ENCODE measurements at regions not wholly inside any gene's neighbourhood (a gene's known extent, or its start where the extent isn't known, plus 50 kb on each side); places are given as distances from the start of the nearest gene placed in this dataset.

DNA sequence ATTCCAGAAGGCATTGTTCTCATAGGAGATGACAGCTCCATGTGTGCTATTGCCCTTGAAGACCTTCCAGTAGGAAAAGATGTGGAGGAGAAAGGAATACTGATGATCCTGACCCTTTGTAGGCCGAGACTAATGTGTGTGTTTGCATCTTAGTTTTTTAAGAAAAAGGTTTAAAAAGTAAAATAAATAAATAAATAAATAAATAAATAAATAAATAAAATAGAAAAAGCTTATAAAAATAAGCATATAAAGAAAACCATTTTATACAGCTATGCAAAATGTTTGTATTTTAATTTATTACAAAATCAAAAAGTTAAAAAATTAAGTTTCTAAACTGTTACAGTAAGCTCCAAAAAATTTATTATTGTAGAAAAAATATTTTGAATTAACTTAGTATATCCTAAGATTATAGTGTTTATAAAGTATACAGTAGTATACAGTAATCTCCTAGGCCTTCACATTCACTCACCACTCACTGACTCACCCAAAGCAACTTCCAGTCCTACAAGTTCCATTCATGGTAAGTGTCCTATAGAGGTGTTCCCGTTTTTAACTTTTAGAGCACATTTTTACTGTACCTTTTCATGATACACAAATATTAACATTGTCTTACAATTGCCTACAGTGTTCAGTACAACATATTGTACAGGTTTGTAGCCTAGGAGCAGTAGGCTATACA lies 435.2 kb upstream of the SEMA3A start:
- no peaks in the 10 kb centered on the region for H3K79me2 ChIP-seq
- no peak overlapping the region for H3K9ac ChIP-seq
- H3K27ac ChIP-seq: no peak overlapping the region
- no peaks in the 10 kb centered on the region for H3K4me1 ChIP-seq
- H3K4me2 ChIP-seq (ENCODE audit: low read length): no peak overlapping the region
- no peaks in the 10 kb centered on the region for H3K27me3 ChIP-seq (ENCODE audit: control insufficient read depth, insufficient read depth, low read length)
- H3K9me3 ChIP-seq (ENCODE audit: control insufficient read depth, low read length): no peaks in the 10 kb centered on the region
- H2AFZ ChIP-seq: no peak overlapping the region
- TF ChIP-seq, protein P1, sequence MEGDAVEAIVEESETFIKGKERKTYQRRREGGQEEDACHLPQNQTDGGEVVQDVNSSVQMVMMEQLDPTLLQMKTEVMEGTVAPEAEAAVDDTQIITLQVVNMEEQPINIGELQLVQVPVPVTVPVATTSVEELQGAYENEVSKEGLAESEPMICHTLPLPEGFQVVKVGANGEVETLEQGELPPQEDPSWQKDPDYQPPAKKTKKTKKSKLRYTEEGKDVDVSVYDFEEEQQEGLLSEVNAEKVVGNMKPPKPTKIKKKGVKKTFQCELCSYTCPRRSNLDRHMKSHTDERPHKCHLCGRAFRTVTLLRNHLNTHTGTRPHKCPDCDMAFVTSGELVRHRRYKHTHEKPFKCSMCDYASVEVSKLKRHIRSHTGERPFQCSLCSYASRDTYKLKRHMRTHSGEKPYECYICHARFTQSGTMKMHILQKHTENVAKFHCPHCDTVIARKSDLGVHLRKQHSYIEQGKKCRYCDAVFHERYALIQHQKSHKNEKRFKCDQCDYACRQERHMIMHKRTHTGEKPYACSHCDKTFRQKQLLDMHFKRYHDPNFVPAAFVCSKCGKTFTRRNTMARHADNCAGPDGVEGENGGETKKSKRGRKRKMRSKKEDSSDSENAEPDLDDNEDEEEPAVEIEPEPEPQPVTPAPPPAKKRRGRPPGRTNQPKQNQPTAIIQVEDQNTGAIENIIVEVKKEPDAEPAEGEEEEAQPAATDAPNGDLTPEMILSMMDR (IDR thresholded peaks at IDR 0.05): no peak
- H3K36me3 ChIP-seq (ENCODE audit: control insufficient read depth, insufficient read depth, low read length): no peaks in the 10 kb centered on the region
- no peak overlapping the region for H3K4me3 ChIP-seq (ENCODE audit: low read depth, low read length)

DNA sequence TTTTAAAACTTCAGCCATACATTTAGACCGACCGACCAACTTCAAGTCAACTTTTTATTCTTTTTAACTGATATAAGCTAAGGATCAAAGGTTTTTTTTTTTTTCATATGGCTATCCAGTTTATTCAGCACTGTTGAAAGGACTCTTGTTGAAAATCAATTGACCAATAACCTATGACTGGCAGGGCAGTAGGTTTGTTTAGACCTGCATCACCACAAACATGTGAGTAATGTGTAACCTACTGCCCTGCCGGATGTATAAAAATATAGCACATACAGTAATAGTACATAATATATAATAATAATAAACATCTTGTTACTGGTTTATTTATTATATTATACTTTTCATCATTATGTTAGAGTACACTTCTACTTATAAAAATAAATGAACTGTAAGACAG lies 434.6 kb upstream of the SEMA3A start:
- Histone ChIP-seq H3K4me1 (no peaks in the 10 kb centered on the region), H3K27ac (no peak overlapping the region), H3K4me3 (ENCODE audit: low read depth, low read length) (no peak overlapping the region), H3K27me3 (ENCODE audit: control insufficient read depth, insufficient read depth, low read length) (no peaks in the 10 kb centered on the region), H3K9me3 (ENCODE audit: control insufficient read depth, low read length) (no peaks in the 10 kb centered on the region), H3K79me2 (no peaks in the 10 kb centered on the region), H3K9ac (no peak overlapping the region), H3K36me3 (ENCODE audit: control insufficient read depth, insufficient read depth, low read length) (no peaks in the 10 kb centered on the region), H2AFZ (no peak overlapping the region), H3K4me2 (ENCODE audit: low read length) (no peak overlapping the region)
- TF ChIP-seq, protein P1 (IDR thresholded peaks at IDR 0.05): no peak

DNA sequence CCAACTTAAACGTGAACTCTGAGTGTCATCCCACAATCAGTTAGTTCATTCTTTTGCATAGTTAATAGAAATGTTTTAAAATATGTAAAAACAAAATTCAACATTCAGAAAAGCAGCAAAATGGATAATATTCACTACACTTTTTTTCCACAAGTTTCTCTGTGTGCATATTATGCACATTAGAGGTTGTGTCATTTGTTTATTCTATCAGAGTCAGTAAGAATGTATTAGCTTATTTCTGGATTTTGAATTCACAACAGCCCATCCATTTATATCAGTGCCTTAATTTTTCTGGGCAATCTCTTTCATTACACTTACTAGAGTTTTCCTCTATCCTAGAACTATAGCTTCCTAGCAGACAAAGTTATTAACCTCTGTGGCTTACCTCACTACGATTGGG lies 432.7 kb upstream of the SEMA3A start:
- Histone ChIP-seq H3K27me3 (ENCODE audit: control insufficient read depth, insufficient read depth, low read length) (no peaks in the 10 kb centered on the region), H3K9ac (no peak overlapping the region), H3K4me3 (ENCODE audit: low read depth, low read length) (no peak overlapping the region), H3K4me1 (no peaks in the 10 kb centered on the region), H3K4me2 (ENCODE audit: low read length) (no peak overlapping the region), H3K79me2 (no peaks in the 10 kb centered on the region), H3K36me3 (ENCODE audit: control insufficient read depth, insufficient read depth, low read length) (no peaks in the 10 kb centered on the region), H2AFZ (no peak overlapping the region), H3K9me3 (ENCODE audit: control insufficient read depth, low read length) (no peaks in the 10 kb centered on the region), H3K27ac (no peak overlapping the region)
- TF ChIP-seq, protein P1 (IDR thresholded peaks at IDR 0.05): no peak

DNA sequence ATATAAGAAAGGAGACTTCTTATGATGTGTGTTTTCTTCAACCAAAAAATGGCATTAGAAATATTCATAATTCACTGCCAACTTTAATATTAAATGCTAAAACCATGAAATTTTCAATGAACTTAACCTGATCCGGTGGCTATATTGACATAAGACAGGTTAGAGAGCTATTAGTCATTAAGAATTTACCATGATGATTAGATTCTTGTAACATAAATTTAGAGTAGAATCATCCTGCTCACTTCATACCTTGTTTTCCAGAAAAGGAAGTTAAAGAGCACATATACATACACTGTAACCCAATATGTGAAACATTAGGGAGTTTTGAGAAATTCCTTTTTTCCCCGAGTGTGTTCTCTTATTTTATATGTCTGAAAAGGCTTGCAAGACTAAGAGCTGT lies 430.3 kb upstream of the SEMA3A start:
- Histone ChIP-seq H3K4me1 (no peaks in the 10 kb centered on the region), H3K9me3 (ENCODE audit: control insufficient read depth, low read length) (no peaks in the 10 kb centered on the region), H3K79me2 (no peaks in the 10 kb centered on the region), H3K9ac (no peak overlapping the region), H3K36me3 (ENCODE audit: control insufficient read depth, insufficient read depth, low read length) (no peaks in the 10 kb centered on the region), H3K4me3 (ENCODE audit: low read depth, low read length) (no peak overlapping the region), H3K27ac (no peak overlapping the region), H2AFZ (no peak overlapping the region), H3K4me2 (ENCODE audit: low read length) (no peak overlapping the region), H3K27me3 (ENCODE audit: control insufficient read depth, insufficient read depth, low read length) (no peaks in the 10 kb centered on the region)
- TF ChIP-seq, protein P1 (IDR thresholded peaks at IDR 0.05): no peak

DNA sequence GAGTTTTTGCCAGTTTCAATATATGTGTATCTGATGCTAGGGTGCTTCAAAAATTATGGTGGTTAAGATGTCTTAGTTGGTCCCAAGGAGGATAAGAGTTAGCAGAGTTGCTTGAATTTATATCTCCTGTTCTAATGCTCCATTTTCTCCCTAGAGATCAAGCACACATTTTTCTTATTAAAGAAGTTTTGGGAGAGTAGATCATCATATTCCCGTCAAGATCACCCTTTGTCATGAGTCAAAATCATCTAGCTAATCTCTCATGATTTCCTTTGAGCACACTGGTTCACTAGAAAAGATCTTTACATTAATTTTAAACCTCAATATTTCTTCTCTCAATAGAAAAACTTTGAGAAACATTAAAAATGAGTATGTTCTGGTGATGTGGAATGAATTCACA lies 429.9 kb upstream of the SEMA3A start:
- no peaks in the 10 kb centered on the region for H3K27me3 ChIP-seq (ENCODE audit: control insufficient read depth, insufficient read depth, low read length)
- H3K9me3 ChIP-seq (ENCODE audit: control insufficient read depth, low read length): no peaks in the 10 kb centered on the region
- no peaks in the 10 kb centered on the region for H3K36me3 ChIP-seq (ENCODE audit: control insufficient read depth, insufficient read depth, low read length)
- TF ChIP-seq, protein P1 (IDR thresholded peaks at IDR 0.05): no peak
- H3K27ac ChIP-seq: no peak overlapping the region
- no peak overlapping the region for H3K4me3 ChIP-seq (ENCODE audit: low read depth, low read length)
- H3K79me2 ChIP-seq: no peaks in the 10 kb centered on the region
- H2AFZ ChIP-seq: no peak overlapping the region
- no peak overlapping the region for H3K9ac ChIP-seq
- no peak overlapping the region for H3K4me2 ChIP-seq (ENCODE audit: low read length)
- H3K4me1 ChIP-seq: no peaks in the 10 kb centered on the region

All from parathyroid adenoma (tissue), 2 donors.